GM10266 (cell line): ENCODE measurements at regions not wholly inside any gene's neighbourhood (a gene's known extent, or its start where the extent isn't known, plus 50 kb on each side); places are given as distances from the start of the nearest gene placed in this dataset.
A peak's percentile ranks its signal among the peaks of the same experiment; 100 is the strongest.
"Not testable (repeated sequence)": the region's sequence is repeated elsewhere in the genome, so short reads cannot be mapped to it uniquely, and the experiment has no call there.

Experiments
- DNase-seq: peaks from one replicate; pipeline ENCODE4 v3.0.0; 2012; ENCODE audit errors: extremely low spot score
- TF ChIP-seq, protein P1 (sequence below): IDR thresholded peaks from 2 replicates; pipeline ENCODE4 v1.5.1; 2012; ENCODE audit warnings: mild to moderate bottlenecking, low read depth; ENCODE audit not compliant: control insufficient read depth, insufficient read depth; ENCODE audit errors: missing control alignments

GRCh38 chr1:101438359-101438758 is 201.5 kb downstream of the S1PR1 start:
- TF ChIP-seq, protein P1, sequence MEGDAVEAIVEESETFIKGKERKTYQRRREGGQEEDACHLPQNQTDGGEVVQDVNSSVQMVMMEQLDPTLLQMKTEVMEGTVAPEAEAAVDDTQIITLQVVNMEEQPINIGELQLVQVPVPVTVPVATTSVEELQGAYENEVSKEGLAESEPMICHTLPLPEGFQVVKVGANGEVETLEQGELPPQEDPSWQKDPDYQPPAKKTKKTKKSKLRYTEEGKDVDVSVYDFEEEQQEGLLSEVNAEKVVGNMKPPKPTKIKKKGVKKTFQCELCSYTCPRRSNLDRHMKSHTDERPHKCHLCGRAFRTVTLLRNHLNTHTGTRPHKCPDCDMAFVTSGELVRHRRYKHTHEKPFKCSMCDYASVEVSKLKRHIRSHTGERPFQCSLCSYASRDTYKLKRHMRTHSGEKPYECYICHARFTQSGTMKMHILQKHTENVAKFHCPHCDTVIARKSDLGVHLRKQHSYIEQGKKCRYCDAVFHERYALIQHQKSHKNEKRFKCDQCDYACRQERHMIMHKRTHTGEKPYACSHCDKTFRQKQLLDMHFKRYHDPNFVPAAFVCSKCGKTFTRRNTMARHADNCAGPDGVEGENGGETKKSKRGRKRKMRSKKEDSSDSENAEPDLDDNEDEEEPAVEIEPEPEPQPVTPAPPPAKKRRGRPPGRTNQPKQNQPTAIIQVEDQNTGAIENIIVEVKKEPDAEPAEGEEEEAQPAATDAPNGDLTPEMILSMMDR: peak; percentile 79
- DNase-seq: peak; percentile 27

- DNase-seq: no peak
- TF ChIP-seq, protein P1: no peak
Measured at GRCh38 chr1:101440485-101440884, 203.7 kb downstream of the S1PR1 start.

GRCh38 chr1:101444381-101444780 is 207.6 kb downstream of the S1PR1 start:
- TF ChIP-seq, protein P1: no peak
- no peak for DNase-seq

DNA sequence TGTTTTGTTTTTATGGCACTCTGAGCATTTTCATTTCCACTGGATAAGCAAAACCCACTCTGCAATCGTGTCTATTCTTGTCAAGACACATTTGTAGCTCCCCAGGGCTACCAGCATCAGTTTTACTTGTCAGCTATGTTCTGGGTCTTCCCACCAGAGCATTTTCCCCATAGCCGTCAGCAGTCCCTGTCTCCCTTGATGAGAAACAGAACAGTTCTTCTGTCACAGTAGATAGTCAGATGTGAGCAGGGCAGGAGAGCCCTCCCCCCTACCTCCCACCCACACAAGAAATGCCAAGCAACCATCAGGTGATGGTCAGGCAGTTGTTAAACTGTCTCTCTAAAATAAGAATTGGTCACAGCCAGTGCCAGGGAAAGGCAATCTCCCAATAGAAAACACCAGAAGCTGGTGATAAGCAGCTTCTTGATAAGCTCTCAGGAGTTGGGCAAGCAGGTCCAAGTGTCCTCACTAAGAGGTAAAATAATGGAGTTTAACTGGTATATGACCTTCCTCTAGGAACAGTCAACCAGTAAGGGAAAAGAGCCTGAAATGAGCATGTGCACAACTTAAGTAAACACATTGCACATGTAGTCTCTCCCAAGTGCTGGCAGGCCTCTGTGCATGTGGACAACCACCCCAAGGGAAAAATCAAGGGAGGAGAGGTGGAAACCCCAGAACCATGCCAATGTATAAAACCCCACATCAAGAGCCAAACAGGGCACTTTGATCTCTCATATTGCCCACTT is 208.2 kb downstream of the S1PR1 start:
- no peak for DNase-seq
- TF ChIP-seq, protein P1: no peak

DNA sequence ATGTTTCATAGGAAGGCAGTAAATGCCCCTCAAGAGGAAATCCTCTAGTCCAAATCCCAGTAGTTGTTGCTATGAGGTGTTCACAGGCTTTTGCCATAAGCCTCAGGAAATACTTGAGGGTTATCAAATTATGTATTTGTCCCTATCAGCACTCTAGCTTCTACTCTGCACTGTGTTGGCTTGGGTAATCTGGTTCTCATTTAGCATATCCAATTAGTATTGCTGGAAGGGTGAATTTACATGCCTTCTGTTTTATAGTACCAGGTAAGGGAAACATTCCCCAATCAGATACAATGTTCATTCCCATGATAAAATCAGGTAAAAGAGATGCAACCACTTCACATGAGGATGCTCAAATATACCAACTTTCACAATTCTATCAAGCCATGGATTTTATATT is 211.2 kb downstream of the S1PR1 start:
- no peak for DNase-seq
- TF ChIP-seq, protein P1: no peak

GRCh38 chr1:101450691-101451090 is 213.9 kb downstream of the S1PR1 start:
- DNase-seq: not testable (repeated sequence)

DNA sequence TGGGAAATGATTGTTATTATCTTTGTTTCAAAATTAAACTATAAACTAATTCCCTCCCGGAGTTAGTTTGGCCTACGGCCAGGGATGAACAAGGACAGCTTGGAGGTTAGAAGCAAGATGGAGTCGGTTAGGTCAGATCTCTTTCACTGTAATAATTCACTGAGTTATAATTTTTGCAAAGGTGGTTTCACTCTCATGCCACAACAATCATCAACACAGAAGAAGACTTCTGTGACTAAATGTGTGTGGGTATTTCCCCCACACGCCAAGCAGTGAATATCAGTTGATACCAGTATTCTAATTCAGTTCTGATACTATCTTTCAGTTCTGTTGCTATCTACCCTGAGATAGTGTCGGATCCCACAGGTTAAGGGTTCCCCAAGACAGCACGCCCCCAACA is 215.1 kb downstream of the S1PR1 start:
- TF ChIP-seq, protein P1: no peak
- peak; percentile 17 for DNase-seq

- TF ChIP-seq, protein P1: no peak
- no peak for DNase-seq
Measured at GRCh38 chr1:101452825-101453224, 216.0 kb downstream of the S1PR1 start.
